ENCODE measurements at regions not wholly inside any gene's neighbourhood (a gene's known extent, or its start where the extent isn't known, plus 50 kb on each side); places are given as distances from the start of the nearest gene placed in this dataset.

DNA sequence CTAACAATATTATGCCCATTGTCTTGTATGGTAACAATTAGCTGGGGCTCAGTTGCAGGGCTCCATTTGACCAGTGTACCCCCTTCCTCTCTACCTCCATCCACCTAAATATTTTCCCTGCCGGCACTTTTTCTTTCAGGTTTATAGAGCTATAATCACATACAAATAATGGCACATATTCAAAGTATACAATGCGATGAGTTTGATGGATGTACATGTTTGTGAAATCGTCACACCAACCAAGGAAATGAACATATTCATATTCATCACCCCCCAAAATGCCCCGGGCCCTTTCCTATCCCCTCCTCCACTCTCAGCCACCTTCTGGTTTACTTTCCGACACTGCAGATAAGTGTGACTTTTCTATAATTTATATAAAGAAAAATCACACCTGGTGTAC lies 351.5 kb downstream of the GADD45G start:
- TF ChIP-seq, protein P1, sequence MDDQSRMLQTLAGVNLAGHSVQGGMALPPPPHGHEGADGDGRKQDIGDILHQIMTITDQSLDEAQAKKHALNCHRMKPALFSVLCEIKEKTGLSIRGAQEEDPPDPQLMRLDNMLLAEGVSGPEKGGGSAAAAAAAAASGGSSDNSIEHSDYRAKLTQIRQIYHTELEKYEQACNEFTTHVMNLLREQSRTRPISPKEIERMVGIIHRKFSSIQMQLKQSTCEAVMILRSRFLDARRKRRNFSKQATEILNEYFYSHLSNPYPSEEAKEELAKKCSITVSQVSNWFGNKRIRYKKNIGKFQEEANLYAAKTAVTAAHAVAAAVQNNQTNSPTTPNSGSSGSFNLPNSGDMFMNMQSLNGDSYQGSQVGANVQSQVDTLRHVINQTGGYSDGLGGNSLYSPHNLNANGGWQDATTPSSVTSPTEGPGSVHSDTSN (IDR thresholded peaks at IDR 0.05) = no peak
- TF ChIP-seq NRF1 (IDR thresholded peaks at IDR 0.05; ENCODE audit: low read depth, low read length) (no peak), RXRA (IDR thresholded peaks at IDR 0.05; ENCODE audit: borderline replicate concordance, low read depth) (no peak), EZH2phosphoT487 (IDR thresholded peaks at IDR 0.05; ENCODE audit: borderline replicate concordance, low read depth) (no peak)

Measured in SK-N-SH (cell line).